ENCODE measurements at regions not wholly inside any gene's neighbourhood (a gene's known extent, or its start where the extent isn't known, plus 50 kb on each side); places are given as distances from the start of the nearest gene placed in this dataset.

- CTCF ChIA-PET (ENCODE audit: low intra/inter-chr PET ratio): interaction anchor here (0.5 kb wide), 1 partner anchor 790 kb away, joined by 4 read pairs; no protein-coding TSS in a partner anchor
- in situ Hi-C loops (cut with MboI) (no loop called here), intact Hi-C loops (cut with micrococcal nuclease) (no loop called here)
- ATAC-seq (no peak), DNase-seq (ENCODE audit: extremely low read depth in 1 of 4, low spot score in 3 of 4) (no peak), FAIRE-seq (no peak)
- Histone ChIP-seq H3K4me2 (ENCODE audit: insufficient read depth, low read length) (no peak overlapping the region), H3K27me3 (ENCODE audit: control insufficient read depth in 2 of 2, insufficient read depth in 2 of 2, low read length in 2 of 2) (no peaks in the 10 kb centered on the region), H3K9ac (ENCODE audit: insufficient read depth in 1 of 2, low read depth in 2 of 2, low read length in 2 of 2) (no peak overlapping the region), H4K20me1 (replicated peaks; ENCODE audit: control insufficient read depth, insufficient read depth, low read length) (no peaks in the 10 kb centered on the region), H3K4me3 (no peak overlapping the region), H3K27ac (ENCODE audit: extremely low read depth, low read depth, low read length) (no peak overlapping the region), H3K4me1 (replicated peaks in 1 of 2; ENCODE audit: control insufficient read depth in 2 of 2, insufficient read depth in 2 of 2, low read length in 2 of 2) (no peaks in the 10 kb centered on the region), H3K79me2 (ENCODE audit: control insufficient read depth, insufficient read depth, low read length) (no peaks in the 10 kb centered on the region), H3K36me3 (ENCODE audit: control insufficient read depth, insufficient read depth, low read length) (no peaks in the 10 kb centered on the region), H3K9me1 (ENCODE audit: control insufficient read depth, insufficient read depth, low read length) (no peaks in the 10 kb centered on the region), H2AFZ (ENCODE audit: low read depth, low read length) (no peak overlapping the region), H3K9me3 (replicated peaks; ENCODE audit: control insufficient read depth, insufficient read depth, low read depth, low read length) (no peaks in the 10 kb centered on the region)
- no TSS peak for BruUV-seq (replicated peaks)
- 0% methylated on average over 11 of the region's 11 CpGs for WGBS (ENCODE audit: insufficient coverage, low coverage, missing lambda C conversion rate)
- TF ChIP-seq, protein P1, sequence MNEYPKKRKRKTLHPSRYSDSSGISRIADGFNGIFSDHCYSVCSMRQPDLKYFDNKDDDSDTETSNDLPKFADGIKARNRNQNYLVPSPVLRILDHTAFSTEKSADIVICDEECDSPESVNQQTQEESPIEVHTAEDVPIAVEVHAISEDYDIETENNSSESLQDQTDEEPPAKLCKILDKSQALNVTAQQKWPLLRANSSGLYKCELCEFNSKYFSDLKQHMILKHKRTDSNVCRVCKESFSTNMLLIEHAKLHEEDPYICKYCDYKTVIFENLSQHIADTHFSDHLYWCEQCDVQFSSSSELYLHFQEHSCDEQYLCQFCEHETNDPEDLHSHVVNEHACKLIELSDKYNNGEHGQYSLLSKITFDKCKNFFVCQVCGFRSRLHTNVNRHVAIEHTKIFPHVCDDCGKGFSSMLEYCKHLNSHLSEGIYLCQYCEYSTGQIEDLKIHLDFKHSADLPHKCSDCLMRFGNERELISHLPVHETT (CRISPR knock-in tag; conservative IDR thresholded peaks at IDR 0.05 in 1 of 2, IDR thresholded peaks at IDR 0.05 in 1 of 2): no peak
- TF ChIP-seq YBX1 (IDR thresholded peaks at IDR 0.05) (no peak), CBFA2T3 (IDR thresholded peaks at IDR 0.05) (no peak), LCOR (CRISPR knock-in tag; IDR thresholded peaks at IDR 0.05) (no peak), ZNF174 (CRISPR knock-in tag; IDR thresholded peaks at IDR 0.05) (no peak), POLR2G (IDR thresholded peaks at IDR 0.05; ENCODE audit: low read depth, low read length) (no peak), CHAMP1 (IDR thresholded peaks at IDR 0.05) (no peak), BCOR (IDR thresholded peaks at IDR 0.05) (no peak), CREB1 (IDR thresholded peaks at IDR 0.05) (no peak), CREB1 (CRISPR knock-in tag; IDR thresholded peaks at IDR 0.05) (no peak)
- POLR2A ChIA-PET: interaction anchor here (0.7 kb wide), 1 partner anchor 84 kb away, joined by 3 read pairs; no protein-coding TSS in a partner anchor
These were observed 396.7 kb upstream of the RGMA start for GRCh38 chr15:93485438-93486327.

Measured in K562 (cell line).